Endothelial cell of umbilical vein (primary cell): ENCODE measurements at regions not wholly inside any gene's neighbourhood (a gene's known extent, or its start where the extent isn't known, plus 50 kb on each side); places are given as distances from the start of the nearest gene placed in this dataset.

Experiments
- BruUV-seq: library from RNA; stranded (reverse); fragments of 400-500 nt; replicated peaks from 2 replicates; lab custom pipeline; 2021; lab: Mats Ljungman, UMichigan
- CTCF ChIA-PET: fragments of 300-600, 350-600 bp; sonication (Branson Sonifier 250); formaldehyde crosslinking; loops from one replicate; lab custom pipeline; 2021; ENCODE audit warnings: antibody characterized with exemption, inconsistent platforms; lab: Charles Lee
- POLR2A ChIA-PET: fragments of 300-600, 350-600 bp; sonication (Branson Sonifier 250); formaldehyde crosslinking; loops from one replicate; lab custom pipeline; 2021; ENCODE audit warnings: antibody characterized with exemption, inconsistent platforms; lab: Charles Lee
- DNase-seq: peaks from one replicate; pipeline ENCODE4 v3.0.0-alpha.2; 2011; ENCODE audit warnings: low read depth, low spot score
- FAIRE-seq: peaks from 2 replicates; lab custom pipeline; 2011; peaks lifted over from hg19 to GRCh38; lab: Jason Lieb, UNC
- H2AFZ ChIP-seq: 2 replicates; pipeline ENCODE4 v1.6.0; 2012; ENCODE audit warnings: low read depth, low read length, control low read depth, inconsistent platforms
- H3K27ac ChIP-seq: 2 replicates; pipeline ENCODE4 v1.5.1; 2011; ENCODE audit warnings: low read depth, mild to moderate bottlenecking, control low read depth, low read length, moderate library complexity; ENCODE audit not compliant: insufficient read depth
- H3K27me3 ChIP-seq, 2 experiments: 2 replicates each; pipeline versions ENCODE4 v1.6.0 to v1.6.1; 2011; ENCODE audit warnings: low read length in 2 of 2, mixed read lengths in 1 of 2; ENCODE audit not compliant: control insufficient read depth in 2 of 2, insufficient read depth in 2 of 2
- H3K36me3 ChIP-seq, 2 experiments: 2 replicates in 1 of 2; 3 replicates in 1 of 2; pipeline ENCODE4 v1.5.1; 2011; ENCODE audit warnings: low read length in 2 of 2, mild to moderate bottlenecking in 1 of 2, moderate library complexity in 1 of 2; ENCODE audit not compliant: control insufficient read depth in 2 of 2, insufficient read depth in 2 of 2; ENCODE audit errors: extremely low read depth in 1 of 2
- H3K4me1 ChIP-seq: 3 replicates; pipeline ENCODE4 v1.5.1; 2011; ENCODE audit warnings: mild to moderate bottlenecking, low read length; ENCODE audit not compliant: control insufficient read depth, insufficient read depth; ENCODE audit errors: extremely low read depth
- H3K4me2 ChIP-seq: 2 replicates; pipeline ENCODE4 v1.6.1; 2011; ENCODE audit warnings: low read length, control low read depth, mixed read lengths; ENCODE audit not compliant: insufficient read depth
- H3K4me3 ChIP-seq, 3 experiments: fragments of 200-600 bp in 1 of 3; sonication (generic), shearing (Covaris generic) in 1 of 3; replicated peaks in 1 of 3; 2 replicates each; pipeline ENCODE4 v1.5.1; 2011 to 2016; ENCODE audit warnings: control low read depth in 3 of 3, low read length in 3 of 3, mild to moderate bottlenecking in 2 of 3, inconsistent platforms in 1 of 3, low read depth in 1 of 3, moderate library complexity in 1 of 3; ENCODE audit not compliant: insufficient read depth in 1 of 3
- H3K79me2 ChIP-seq: 2 replicates; pipeline ENCODE4 v1.6.0; 2012; ENCODE audit warnings: low read length, inconsistent platforms; ENCODE audit not compliant: control insufficient read depth, insufficient read depth
- H3K9ac ChIP-seq: replicated peaks from 2 replicates; pipeline ENCODE3; 2011; ENCODE audit warnings: low read length, control low read depth; ENCODE audit not compliant: insufficient read depth; ENCODE audit errors: extremely low read depth
- H3K9me1 ChIP-seq: replicated peaks from 3 replicates; pipeline ENCODE4 v1.6.0; 2011; ENCODE audit warnings: mild to moderate bottlenecking, low read length; ENCODE audit not compliant: control insufficient read depth, insufficient read depth; ENCODE audit errors: extremely low read depth
- H3K9me3 ChIP-seq: replicated peaks from 2 replicates; pipeline ENCODE4 v1.5.1; 2012; ENCODE audit warnings: low read length, inconsistent platforms; ENCODE audit not compliant: control insufficient read depth, insufficient read depth
- H4K20me1 ChIP-seq: replicated peaks from 2 replicates; pipeline ENCODE3; 2011; ENCODE audit warnings: mild to moderate bottlenecking, low read length; ENCODE audit not compliant: control insufficient read depth, insufficient read depth; ENCODE audit errors: extremely low read depth
- CTCF ChIP-seq, 2 donors: IDR thresholded peaks; 1 replicate in 1 of 2; 2 replicates in 1 of 2; pipeline ENCODE4 v1.5.1; 2011; ENCODE audit warnings: low read length in 2 of 2, mild to moderate bottlenecking in 2 of 2, moderate library complexity in 2 of 2, control low read depth in 1 of 2, inconsistent platforms in 1 of 2, low read depth in 1 of 2; ENCODE audit not compliant: insufficient read depth in 1 of 2; ENCODE audit errors: extremely low read depth in 1 of 2
- EZH2 ChIP-seq: IDR thresholded peaks from 2 replicates; pipeline ENCODE4 v1.6.1; 2012; ENCODE audit warnings: borderline replicate concordance, low read depth, mild to moderate bottlenecking, moderate library complexity, low read length, inconsistent platforms; ENCODE audit not compliant: severe bottlenecking
- MAX ChIP-seq: IDR thresholded peaks from 2 replicates; pipeline ENCODE4 v1.6.1; 2011; ENCODE audit not compliant: insufficient read depth, insufficient read length
- MYC ChIP-seq: IDR thresholded peaks from one replicate; pipeline ENCODE4 v1.6.1; 2011; ENCODE audit warnings: mild to moderate bottlenecking, low read depth, low read length
- POLR2AphosphoS5 ChIP-seq: IDR thresholded peaks from 2 replicates; pipeline ENCODE4 v1.6.1; 2012; ENCODE audit warnings: low read depth, mild to moderate bottlenecking, control low read depth, low read length, moderate library complexity; ENCODE audit not compliant: insufficient read depth
- dilution Hi-C: fragments of 300-500 bp; cut with MboI; formaldehyde crosslinking; loops from one replicate; pipeline ENCODE4 v1.15.0; 2019; ENCODE audit warnings: low sequenced_read_pairs; ENCODE audit not compliant: extremely low pct_ligation_motif_present
- intact Hi-C: fragments of 100-400 bp; cut with micrococcal nuclease; formaldehyde crosslinking; loops from one replicate; pipeline ENCODE4 v1.10.0; 2022

GRCh38 chr17:51427856-51428255 is 167.5 kb downstream of the UTP18 start:
- no peak overlapping the region for H3K4me2 ChIP-seq
- H2AFZ ChIP-seq = no peak overlapping the region
- TF ChIP-seq EZH2 = no peak
- no peak for TF ChIP-seq POLR2AphosphoS5
- no peak for TF ChIP-seq MYC
- TF ChIP-seq MAX = no peak
- TF ChIP-seq CTCF (IDR thresholded peaks at IDR 0.05; ENCODE audit: extremely low read depth in 1 of 2, insufficient read depth in 1 of 2, low read depth in 1 of 2, low read length in 2 of 2) = no peak
- DNase-seq (no peak), FAIRE-seq (no peak)
- no peaks in the 10 kb centered on the region for H3K4me1 ChIP-seq
- intact Hi-C loops (no loop called here), dilution Hi-C loops (no loop called here)
- no peaks in the 10 kb centered on the region for H3K36me3 ChIP-seq
- no peaks in the 10 kb centered on the region for H3K9me3 ChIP-seq
- H3K27me3 ChIP-seq = no peaks in the 10 kb centered on the region
- H3K27ac ChIP-seq = no peak overlapping the region
- no peaks in the 10 kb centered on the region for H3K79me2 ChIP-seq
- no peak overlapping the region for H3K4me3 ChIP-seq
- no peak overlapping the region for H3K9ac ChIP-seq
- BruUV-seq = no TSS peak
- ChIA-PET POLR2A (no interaction called here), CTCF (no interaction called here)
- H4K20me1 ChIP-seq = no peaks in the 10 kb centered on the region
- no peaks in the 10 kb centered on the region for H3K9me1 ChIP-seq
